Heart left ventricle (tissue), 13 donors: ENCODE measurements at regions not wholly inside any gene's neighbourhood (a gene's known extent, or its start where the extent isn't known, plus 50 kb on each side); places are given as distances from the start of the nearest gene placed in this dataset.

ENCODE experiments used
- CTCF ChIP-seq, 12 donors: fragments of 200-600 bp; sonication (generic) in 4 of 12; IDR thresholded peaks; one replicate each; pipeline versions ENCODE4 v1.5.0 to v1.8.0; 2018 to 2022; ENCODE audit warnings: antibody characterized with exemption in 12 of 12, mild to moderate bottlenecking in 5 of 12
- POLR2A ChIP-seq, 2 donors: fragments of 450-650 bp; IDR thresholded peaks; one replicate each; pipeline ENCODE4 v1.6.1; 2017; ENCODE audit warnings: antibody characterized with exemption in 2 of 2, mild to moderate bottlenecking in 2 of 2, moderate library complexity in 2 of 2
- donor health status: ischemic (EF 13 %, LVEDD 7.1; RV severe dilation, severe dysfunction).
- donor health status: DM: no; HTN: yes; CAD: no.
- donor health status: DM: no; HTN: no; CAD: no.
- donor health status: ischemic (EF 25% LVEDD 6.9; RV normal size, moderate dysfunction).
- donor health status: ischemic (EF 25% LVEDD 5.7; RV mildly dilated, moderate dysfunction).
- donor health status: ischemic (EF 35%, LVEDD 5.7; RV mildly dilated, moderate dysfunction).
- donor health status: nonischemic (EF 11% LVEDD 7.7; RV severe dilation, severe dysfunction).
- donor health status: DM: yes; HTN: yes; CAD: no.
- donor health status: PGD.
- donor health status: ischemic (EF 29% LVEDD 5.4; RV normal size, mild dysfunction).
- donor health status: nonischemic (EF 23%, LVEDD 6.1; RV moderate dilation, normal function).

- TF ChIP-seq POLR2A (IDR thresholded peaks at IDR 0.05): no peak
- TF ChIP-seq CTCF (IDR thresholded peaks at IDR 0.05): no peak
Observed at GRCh38 chr1:172766462-172766861, 107.6 kb downstream of the FASLG start.
